B cell (primary cell): ENCODE measurements at regions not wholly inside any gene's neighbourhood (a gene's known extent, or its start where the extent isn't known, plus 50 kb on each side); places are given as distances from the start of the nearest gene placed in this dataset.

Source experiments
- CTCF ChIP-seq: fragments of 200-600 bp; IDR thresholded peaks from one replicate; pipeline ENCODE4 v1.8.0; 2022; ENCODE audit warnings: antibody characterized with exemption, mild to moderate bottlenecking
- EZH2 ChIP-seq: IDR thresholded peaks from 2 replicates; pipeline ENCODE4 v1.6.1; 2012; ENCODE audit warnings: borderline replicate concordance, low read depth, mild to moderate bottlenecking, moderate library complexity, low read length; ENCODE audit not compliant: insufficient read depth, poor library complexity, severe bottlenecking

- TF ChIP-seq CTCF (no peak), EZH2 (no peak)
Measured at GRCh38 chr5:56749842-56750241, 65.5 kb upstream of the MAP3K1 start.
